HG03521 (cell line): ENCODE measurements at regions not wholly inside any gene's neighbourhood (a gene's known extent, or its start where the extent isn't known, plus 50 kb on each side); places are given as distances from the start of the nearest gene placed in this dataset.

ENCODE experiments used
- ATAC-seq: cut with Tn5 transposase; IDR thresholded peaks from one replicate; pipeline ENCODE4 v1.9.1; 2021; ENCODE audit warnings: mild to moderate bottlenecking, moderate library complexity; ENCODE audit not compliant: unreplicated experiment

DNA sequence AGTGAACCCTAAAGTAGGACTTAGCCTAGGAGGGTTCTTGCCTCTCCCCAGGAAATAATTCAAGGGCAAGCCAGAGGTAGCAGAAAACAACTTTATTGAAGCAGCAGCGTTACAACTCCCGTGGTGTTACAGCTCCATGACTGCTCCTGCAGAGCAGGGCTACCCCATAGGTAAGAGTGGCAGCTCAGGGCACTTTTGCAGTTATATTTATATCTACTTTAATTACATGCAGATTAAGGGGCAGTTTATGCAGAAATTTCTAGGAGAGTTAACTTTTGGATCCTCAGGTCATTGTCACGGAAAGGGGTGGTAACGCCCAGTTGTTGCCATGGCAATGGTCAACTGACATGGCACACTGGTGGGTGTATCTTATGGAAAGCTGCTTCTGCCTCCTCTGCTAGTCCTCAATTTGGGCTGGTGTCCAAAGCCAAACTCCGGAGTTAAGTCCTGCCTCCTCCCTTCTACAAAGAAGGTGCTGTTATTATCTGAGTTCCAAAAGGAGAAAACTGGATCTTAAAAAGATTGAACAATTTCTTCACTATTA lies 1413.0 kb downstream of the DSC3 start:
- ATAC-seq = no peak

DNA sequence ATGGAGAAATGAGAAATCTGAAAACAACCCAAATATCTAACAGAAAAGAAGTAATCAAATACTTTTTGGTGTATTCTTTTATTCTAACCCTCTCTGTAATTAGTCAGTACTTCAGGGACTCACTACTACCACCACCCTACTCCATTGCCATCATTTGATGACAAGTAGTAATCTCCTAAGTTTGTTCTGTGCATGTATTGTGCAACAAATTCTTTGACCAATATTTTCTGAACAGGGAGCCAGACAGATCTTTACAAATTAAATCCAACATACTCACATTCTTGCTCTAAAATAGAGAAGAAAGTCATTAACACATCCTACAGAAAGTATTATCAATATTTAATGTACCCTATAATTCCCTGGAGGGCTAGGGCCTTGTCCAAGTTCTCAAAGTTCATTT lies 1416.4 kb downstream of the DSC3 start:
- no peak for ATAC-seq

DNA sequence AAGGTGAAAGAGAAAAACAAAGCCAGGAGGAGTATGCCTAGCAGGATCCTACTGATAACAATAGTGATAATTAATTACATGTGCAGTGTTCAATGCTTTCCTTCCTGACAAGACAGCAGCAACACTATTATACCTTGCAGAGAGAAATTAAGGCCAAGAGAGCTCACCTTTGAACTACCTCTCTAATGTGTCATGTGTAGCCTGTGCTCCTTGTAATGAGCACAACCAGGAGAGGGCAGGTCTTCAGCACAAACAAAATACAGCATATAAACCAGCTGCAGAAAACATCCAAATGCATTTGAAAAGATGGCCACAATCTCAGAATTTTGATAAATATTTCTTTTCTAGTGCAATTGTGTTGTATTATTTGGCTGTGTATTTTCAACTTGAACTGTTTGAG lies 1425.7 kb downstream of the DSC3 start:
- ATAC-seq = no peak

DNA sequence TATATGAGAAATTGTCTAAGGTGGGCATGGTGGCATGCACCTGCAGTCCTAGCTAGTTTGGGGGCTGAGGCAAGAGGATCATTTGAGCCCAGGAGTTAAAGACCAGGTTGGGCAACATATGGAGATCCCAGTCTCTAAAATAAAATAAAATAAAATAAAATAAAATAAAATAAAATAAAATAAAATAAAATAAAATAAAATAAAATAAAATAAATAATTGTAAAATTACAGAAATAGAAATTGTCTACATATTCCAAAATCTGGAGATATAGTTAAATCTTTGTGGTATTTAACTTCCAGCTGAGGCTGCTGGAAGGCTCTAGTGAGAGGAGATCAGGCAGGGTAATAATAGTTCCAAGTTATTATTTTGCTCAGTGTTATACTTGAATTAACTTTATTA lies 1432.1 kb upstream of the CDH2 start:
- no peak for ATAC-seq

DNA sequence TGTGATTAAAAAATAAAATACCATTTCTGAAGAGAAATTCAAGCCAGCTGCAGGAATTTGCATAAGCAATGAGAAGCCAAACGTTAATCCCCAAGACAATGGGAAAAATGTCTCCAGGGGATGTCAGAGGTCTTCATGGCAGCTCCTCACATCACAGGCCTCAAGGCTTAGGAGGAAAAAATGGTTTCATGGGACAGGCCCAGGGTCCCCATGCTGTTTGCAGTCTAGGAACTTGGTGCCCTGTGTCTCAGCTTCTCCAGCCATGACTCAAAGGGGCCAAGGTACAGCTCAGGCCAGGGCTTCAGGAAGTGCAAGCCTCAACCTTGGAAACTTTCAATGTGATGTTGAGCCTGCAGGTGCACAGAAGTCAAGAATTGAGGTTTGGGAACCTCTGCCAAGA lies 1428.4 kb upstream of the CDH2 start:
- ATAC-seq = no peak

DNA sequence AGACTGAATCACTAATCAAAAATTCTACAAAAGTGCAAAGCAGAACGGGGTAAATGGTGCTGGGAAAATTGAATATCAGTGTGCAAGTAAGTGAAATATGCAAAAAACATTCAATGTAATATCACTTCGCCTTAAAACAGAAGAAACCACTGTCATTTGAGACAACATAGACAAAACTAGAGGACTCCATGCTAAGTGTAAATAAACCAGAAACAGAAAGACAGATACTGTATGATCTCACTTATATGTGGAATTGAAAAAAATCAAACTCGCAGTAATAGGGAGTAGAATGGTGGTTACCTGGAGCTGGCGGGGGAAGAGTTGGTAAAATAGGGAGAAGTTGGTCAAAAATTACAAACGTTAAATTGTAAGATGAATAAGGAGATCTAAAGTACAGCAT lies 1420.0 kb upstream of the CDH2 start:
- no peak for ATAC-seq

DNA sequence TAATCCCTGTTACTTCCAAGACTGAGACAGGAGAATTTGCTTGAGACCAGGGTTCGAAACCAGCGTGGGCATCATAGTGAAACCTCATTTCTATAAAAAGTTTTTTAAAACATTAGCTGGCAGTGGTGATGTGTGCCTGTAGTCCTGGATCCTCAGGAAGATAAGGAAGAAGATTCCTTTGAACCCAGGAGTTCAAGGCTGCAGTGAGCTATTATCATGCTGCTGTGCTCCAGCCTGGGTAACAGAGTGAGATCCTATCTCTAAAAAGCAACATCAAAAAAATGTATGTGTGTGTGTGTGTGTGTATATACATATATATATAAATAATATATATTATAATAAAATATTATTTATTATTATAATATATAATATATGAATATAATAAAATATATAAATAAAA lies 1417.6 kb upstream of the CDH2 start:
- no peak for ATAC-seq

DNA sequence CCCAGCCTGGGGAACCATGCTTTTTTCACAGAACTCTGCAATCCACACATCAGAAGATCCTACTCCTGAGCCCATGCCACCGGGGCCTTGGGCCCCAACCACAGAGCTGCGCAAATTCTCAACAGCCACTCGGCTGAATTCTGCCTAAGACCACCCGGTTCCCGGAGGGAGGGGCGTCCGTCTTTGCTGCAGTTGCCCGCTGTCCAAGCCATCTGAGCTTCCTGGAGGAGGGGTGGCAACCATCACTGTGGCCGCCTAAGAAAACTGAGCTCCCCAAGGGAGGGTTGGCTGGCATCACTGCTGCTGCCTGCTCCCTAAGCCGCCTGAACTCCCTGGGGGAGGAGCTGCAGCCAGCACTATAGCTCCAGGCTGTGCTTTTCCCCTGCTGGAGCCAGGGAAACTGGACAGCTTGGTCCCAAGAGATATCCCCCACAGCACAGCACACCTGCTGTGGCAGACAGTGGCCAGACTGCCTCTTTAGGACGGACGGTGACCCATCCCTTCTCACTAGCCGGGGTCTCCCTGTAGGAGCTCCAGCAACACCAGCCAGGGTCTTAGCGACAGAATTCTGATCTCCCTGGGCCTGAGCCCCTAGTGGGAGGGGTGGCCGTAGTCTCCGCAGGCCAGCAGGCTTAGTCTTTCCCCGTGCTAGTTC lies 1411.6 kb upstream of the CDH2 start:
- ATAC-seq = no peak

DNA sequence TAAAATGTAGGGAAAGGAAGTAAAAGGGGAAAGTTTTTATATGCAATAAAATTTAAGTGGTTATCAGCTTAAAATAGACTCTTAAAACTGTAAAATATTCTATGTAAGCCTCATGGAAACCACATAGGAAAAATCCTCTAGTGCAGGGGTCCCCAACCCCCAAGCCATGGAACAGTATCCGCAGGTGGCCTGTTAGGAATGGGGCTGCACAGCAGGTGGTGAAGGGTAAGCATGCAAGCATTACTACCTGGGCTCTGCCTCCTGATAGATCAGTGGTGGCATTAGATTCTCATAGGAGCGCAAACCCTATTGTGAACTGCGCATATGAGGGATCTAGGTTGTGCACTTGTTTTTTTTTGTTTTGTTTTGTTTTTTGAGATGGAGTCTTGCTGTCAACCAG lies 1409.3 kb upstream of the CDH2 start:
- ATAC-seq = no peak

DNA sequence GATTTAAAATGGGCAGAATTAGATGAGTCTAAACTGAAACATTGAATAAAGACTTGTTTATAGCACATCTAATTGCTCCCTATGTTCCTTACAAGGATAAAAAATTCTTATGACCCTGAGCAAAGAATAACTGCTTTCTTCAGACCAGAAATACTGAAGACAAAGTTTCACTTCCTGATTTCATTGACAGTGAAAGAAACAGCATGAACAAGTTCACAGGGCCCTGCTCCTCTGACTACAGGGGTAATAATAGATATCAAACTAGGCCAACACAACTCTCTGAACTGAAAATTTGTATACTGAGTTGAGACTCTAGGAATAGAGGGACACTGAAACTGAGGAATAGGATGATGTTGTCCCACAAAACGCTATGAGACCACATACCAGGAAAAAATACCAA lies 1383.3 kb upstream of the CDH2 start:
- ATAC-seq = peak; percentile 71

DNA sequence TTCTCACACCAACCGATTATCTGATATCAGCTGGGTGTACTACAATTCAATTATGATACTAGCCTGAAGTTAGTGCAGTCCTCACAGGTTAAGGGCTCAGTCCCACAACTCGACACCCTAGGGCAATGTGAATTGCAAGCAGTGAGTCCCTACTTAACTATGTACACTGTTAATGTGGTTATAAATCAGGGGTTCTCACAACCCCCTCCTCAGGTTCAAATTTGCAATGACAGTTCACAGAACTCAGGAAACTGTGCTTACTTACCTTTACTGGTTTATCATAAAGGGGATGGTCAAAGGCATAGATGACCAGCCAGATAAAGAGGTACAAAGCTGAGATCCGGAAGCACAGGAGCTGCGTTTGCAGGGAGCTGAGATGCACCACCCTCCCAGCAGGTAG lies 1379.1 kb upstream of the CDH2 start:
- ATAC-seq = no peak

DNA sequence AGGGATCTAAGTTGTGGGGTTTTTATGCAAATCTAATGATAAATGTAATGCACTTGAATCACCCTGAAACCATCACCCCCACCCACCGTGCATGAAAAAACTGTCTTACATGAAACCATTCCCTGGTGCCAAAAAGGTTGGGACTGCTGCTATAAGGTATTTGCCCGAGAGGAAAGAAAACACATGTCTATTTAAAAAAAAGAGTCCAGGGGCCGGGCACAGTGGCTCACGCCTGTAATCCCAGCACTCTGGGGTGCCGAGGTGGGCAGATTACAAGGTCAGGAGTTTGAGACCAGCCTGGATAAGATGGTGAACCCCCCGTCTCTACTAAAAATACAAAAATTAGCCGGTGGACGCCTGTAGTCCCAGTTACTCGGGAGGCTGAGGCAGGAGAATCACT lies 1372.8 kb upstream of the CDH2 start:
- ATAC-seq = no peak

DNA sequence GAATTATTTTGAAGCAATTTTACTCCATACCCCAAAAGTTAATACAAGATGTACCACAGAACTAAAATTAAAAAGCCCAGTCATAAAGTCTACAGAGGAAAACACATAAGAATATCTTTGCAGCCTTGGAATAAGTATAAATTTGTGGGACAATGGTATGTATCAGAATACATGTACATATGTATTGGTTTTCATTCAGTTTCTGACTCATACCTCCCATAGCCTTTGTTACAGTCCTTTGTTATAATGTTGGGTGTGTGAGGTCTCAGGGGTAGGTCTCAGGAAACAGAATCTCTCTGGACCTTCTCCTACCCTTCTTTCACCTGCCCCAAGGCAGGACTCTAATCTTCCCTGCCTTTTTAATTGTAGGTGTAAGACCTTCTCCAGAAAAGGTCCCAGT lies 1370.7 kb upstream of the CDH2 start:
- no peak for ATAC-seq

DNA sequence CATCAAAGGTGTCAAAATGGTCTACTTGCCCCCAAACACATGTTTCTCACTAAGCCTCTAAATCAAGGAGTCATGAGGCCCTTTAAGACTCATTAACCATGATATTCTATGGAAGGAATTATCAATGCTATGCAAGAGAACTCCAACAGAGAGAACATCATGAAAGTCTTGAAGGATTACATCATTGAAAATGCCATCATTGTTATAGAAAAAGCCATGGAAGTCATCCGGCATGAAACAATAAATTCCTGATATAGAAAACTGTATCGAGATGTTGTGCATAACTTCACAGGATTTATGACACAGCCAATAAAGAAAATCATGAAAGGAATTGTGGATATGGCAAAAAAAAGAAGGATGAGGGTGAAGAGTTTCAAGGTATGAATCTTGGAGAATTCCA lies 1363.6 kb upstream of the CDH2 start:
- no peak for ATAC-seq

DNA sequence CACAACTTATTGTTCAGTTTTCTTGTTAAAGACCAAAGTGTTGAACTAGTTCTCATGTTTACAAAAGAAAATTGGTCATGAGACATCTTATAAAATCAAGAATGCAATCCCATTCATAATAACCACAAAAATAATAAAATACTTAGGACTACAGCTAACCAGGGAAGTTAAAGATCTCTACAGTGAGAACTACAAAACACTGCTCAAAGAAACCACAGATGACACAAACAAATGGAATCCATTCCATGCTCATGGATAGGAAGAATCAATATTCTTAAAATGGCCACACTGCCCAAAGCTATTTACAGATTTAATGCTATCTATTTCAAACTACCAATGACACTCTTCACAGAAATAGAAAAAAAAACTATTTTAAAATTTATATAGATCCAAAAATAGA lies 1354.8 kb upstream of the CDH2 start:
- ATAC-seq = no peak

DNA sequence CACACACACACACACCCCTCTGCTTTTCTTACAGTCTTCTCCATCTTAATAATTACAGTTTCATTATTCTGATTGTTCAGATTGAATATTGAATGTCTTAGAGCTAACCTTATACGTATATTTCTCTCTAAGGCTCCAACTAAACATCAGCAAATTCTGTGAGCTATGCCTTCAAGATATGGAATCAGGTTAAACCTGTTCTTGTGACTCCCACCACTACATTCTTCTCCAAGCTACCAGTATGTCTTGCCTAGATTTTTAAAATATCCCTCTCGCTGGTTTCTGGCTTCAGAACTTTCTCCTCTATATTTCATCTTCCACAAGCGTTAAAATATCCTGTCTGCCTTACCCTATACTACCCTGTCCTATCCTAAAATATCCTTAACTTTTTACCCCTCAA lies 1346.4 kb upstream of the CDH2 start:
- ATAC-seq = no peak

DNA sequence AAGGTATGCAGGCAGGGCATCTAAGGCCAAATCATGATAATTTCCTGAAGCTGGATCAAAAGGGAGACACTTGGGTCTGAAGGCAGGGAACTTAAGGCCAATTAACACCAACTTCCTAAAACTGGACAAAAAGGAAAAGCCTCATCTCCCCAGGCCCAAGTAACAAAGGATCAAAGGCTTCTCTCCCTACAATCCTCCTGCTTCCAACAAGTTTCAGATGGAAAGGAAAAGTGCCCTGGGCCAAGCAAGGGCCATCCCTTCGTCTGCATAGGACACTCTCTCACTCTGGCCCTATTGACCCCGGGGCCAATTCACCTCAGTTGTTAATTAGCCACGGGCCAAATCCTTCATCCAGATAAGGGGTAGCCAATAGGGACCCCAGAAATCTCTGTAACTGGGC lies 1335.8 kb upstream of the CDH2 start:
- no peak for ATAC-seq

DNA sequence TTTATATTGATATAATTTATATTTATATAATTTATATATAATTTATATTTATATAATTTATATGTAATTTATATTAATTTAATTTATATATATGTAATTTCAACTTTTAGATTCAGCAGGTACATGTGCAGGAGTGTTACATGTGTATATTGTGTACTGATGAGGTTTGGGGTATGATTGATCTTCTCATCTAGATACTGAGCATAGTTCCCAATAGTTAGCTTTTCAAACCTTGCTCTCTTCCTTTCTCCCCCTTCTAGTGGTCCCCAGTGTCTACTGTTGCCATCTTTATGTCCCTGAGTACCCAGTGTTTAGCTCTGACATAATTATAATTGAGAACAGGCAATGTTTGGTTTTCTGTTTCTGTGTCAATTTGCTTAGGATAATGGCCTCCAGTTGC lies 1335.3 kb upstream of the CDH2 start:
- ATAC-seq = no peak

DNA sequence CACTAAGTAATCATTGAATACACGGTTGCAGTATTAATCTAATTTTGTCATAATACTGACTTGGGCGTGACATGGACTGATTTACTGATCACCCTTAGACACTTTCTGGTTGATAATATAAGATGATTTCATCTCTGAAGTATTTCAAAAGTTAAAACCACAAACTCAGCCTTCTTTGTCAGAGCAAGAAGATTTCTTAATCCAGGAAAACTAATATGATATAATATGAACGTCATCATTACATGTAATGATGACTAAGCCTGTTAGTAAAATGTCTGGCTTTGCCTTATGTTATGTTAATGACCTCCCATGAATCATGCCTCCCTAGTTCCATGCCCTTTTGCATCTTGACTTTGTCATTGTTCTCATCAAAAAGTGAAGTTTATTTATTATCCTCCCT lies 1325.0 kb upstream of the CDH2 start:
- no peak for ATAC-seq

DNA sequence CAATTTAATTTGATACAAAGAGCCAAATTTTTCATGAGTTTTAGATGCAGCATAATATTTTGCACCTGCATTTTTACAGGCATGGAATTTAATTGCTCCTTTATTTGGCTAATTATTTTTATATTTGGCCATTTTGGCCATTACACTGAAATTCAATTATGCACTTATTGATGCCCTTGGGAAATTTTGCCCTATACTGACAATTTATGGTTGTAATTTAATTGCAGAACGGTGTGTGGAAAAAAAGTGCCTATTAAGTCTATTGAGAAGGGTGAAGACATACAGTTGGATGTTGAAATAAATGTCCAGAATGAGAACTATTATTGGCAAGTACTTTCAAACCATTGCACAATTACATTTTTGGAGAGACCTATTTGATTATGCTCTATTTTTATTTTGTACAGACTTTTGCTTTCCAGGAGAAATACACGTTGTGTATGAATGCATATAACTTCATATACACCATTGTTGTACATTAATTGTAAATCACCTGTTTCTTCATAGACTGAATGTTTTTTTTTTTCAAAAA lies 1319.3 kb upstream of the CDH2 start:
- ATAC-seq = no peak

DNA sequence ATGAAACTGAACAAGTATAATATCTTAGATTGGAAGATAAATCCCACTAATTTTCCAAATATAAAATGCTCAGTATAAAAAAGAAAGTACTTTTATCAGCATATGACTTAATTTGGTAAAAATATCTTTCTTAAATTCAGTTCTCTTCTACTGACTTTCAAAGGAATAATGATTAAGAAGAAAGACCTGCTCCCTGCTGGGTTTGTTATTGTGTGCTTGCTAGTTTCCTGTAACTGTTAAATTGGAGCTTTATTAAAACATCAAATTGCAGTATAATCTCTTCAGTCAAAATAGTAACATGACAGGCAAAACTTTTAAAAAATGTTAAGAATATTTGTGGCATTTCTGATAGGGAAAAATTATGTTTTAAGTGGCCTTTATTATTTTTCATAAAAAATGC lies 1317.4 kb upstream of the CDH2 start:
- no peak for ATAC-seq

DNA sequence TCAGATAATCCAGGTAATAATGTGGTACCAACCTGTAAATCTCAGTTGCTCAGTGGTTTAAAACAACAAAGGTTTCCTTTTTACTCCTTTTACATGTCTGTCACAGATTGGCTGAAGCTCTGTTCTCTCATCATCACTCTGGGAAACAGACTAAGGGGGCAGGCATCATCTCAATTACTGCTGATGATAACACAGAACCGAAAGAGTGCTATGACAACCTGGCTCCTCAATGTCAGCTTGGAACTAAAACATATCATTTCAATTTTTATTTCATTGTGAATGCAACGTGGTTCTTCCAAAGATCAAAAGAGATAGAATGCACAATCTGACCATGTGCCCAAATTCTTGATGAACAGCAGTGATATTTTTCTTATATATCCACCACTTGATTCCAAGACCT lies 1315.0 kb upstream of the CDH2 start:
- ATAC-seq = no peak

DNA sequence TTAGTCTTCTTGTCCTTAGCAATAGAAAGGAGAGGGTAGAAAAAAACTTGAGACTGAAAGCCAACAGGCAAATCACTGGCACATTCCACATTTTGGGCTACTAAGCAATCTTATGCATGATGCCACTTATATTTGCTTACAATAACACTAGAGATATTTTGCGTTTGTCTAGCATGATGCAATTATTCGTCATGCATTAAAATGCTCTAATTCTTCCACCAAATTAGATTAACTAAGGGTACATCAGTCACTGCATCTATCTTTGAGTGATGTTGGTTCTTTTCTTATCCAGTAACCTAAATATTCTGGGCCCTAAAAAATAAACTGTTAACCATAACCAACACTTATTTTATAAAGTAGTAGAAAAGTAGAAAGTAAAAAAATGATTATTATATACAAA lies 1311.7 kb upstream of the CDH2 start:
- no peak for ATAC-seq
